Activated CD4-positive, alpha-beta T cell treated with anti-CD3 and anti-CD28 coated beads, Interleukin-2, amount 50 U/mL, for 24 hours (primary cell): ENCODE measurements at regions not wholly inside any gene's neighbourhood (a gene's known extent, or its start where the extent isn't known, plus 50 kb on each side); places are given as distances from the start of the nearest gene placed in this dataset.
"Not testable (repeated sequence)": the region's sequence is repeated elsewhere in the genome, so short reads cannot be mapped to it uniquely, and the experiment has no call there.

Experiments used
- DNase-seq, 2 donors: peaks; one replicate each; pipeline ENCODE4 v3.0.0-alpha.2; 2020; ENCODE audit warnings: low read depth in 1 of 2, low spot score in 1 of 2

GRCh38 chr1:60564916-60565750 lies 491.6 kb upstream of the C1orf87 start:
- no peak for DNase-seq

GRCh38 chr1:60563777-60564535 lies 490.4 kb upstream of the C1orf87 start:
- DNase-seq = no peak

- DNase-seq = no peak
Observed at GRCh38 chr1:60562740-60563139, 489.2 kb upstream of the C1orf87 start.

GRCh38 chr1:60560701-60561100 lies 487.1 kb upstream of the C1orf87 start:
- no peak for DNase-seq

GRCh38 chr1:60558236-60558635 lies 484.7 kb upstream of the C1orf87 start:
- DNase-seq = no peak

- DNase-seq = no peak
Observed at GRCh38 chr1:60553730-60554129, 480.2 kb upstream of the C1orf87 start.

GRCh38 chr1:60547821-60548220 lies 474.3 kb upstream of the C1orf87 start:
- DNase-seq = no peak

GRCh38 chr1:60541831-60542532 lies 468.4 kb upstream of the C1orf87 start:
- DNase-seq = no peak

- no peak for DNase-seq
Observed at GRCh38 chr1:60540141-60540540, 466.6 kb upstream of the C1orf87 start.

- DNase-seq = no peak
Observed at GRCh38 chr1:60535713-60536112, 462.1 kb upstream of the C1orf87 start.

GRCh38 chr1:60527567-60527966 lies 454.0 kb upstream of the C1orf87 start:
- DNase-seq = no peak

- no peak for DNase-seq
Observed at GRCh38 chr1:60516996-60517395, 443.4 kb upstream of the C1orf87 start.

GRCh38 chr1:60510162-60510561 lies 436.6 kb upstream of the C1orf87 start:
- DNase-seq = no peak

GRCh38 chr1:60504206-60504840 lies 430.8 kb upstream of the C1orf87 start:
- no peak for DNase-seq

GRCh38 chr1:60503266-60503925 lies 429.8 kb upstream of the C1orf87 start:
- no peak for DNase-seq

GRCh38 chr1:60502506-60502905 lies 428.9 kb upstream of the C1orf87 start:
- DNase-seq = no peak

GRCh38 chr1:60489916-60490480 lies 416.4 kb upstream of the C1orf87 start:
- DNase-seq = not testable (repeated sequence)

- DNase-seq = no peak
Observed at GRCh38 chr1:60488847-60489246, 415.3 kb upstream of the C1orf87 start.

GRCh38 chr1:60487565-60488345 lies 414.2 kb upstream of the C1orf87 start:
- no peak for DNase-seq

GRCh38 chr1:60483509-60483908 lies 409.9 kb upstream of the C1orf87 start:
- no peak for DNase-seq
